ENCODE measurements at regions not wholly inside any gene's neighbourhood (a gene's known extent, or its start where the extent isn't known, plus 50 kb on each side); places are given as distances from the start of the nearest gene placed in this dataset.
"Not testable (repeated sequence)": the region's sequence is repeated elsewhere in the genome, so short reads cannot be mapped to it uniquely, and the experiment has no call there.

DNA sequence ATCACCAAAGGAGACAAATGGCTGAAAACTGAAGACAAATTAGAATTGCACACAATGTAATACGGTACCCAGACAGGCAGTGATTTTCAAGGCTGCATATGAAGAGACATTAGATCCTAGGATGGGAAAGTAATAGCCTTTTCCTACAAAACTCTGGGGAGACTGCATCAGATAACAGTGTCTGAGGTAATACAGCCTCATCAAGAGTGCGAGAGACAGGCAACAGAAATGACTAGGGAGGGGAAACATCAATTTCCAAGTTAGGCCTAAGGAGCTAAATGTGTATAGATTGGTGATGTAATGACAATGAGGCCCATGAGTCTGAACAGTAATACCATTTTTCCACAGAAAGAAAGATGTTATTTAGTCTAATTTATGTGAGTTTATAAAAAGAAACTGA is 200.3 kb downstream of the HTR1B start:
- Histone ChIP-seq H3K4me1 (no peaks in the 10 kb centered on the region), H3K4me3 (no peak overlapping the region), H3K9me3 (no peaks in the 10 kb centered on the region), H3K27me3 (no peaks in the 10 kb centered on the region), H3K27ac (no peak overlapping the region), H3K36me3 (no peaks in the 10 kb centered on the region)
- no peak for ATAC-seq
- no peak for DNase-seq
- intact Hi-C loops (cut with DNase I; ENCODE audit: low total_unique reads) = no loop called here
- TF ChIP-seq, protein P1, sequence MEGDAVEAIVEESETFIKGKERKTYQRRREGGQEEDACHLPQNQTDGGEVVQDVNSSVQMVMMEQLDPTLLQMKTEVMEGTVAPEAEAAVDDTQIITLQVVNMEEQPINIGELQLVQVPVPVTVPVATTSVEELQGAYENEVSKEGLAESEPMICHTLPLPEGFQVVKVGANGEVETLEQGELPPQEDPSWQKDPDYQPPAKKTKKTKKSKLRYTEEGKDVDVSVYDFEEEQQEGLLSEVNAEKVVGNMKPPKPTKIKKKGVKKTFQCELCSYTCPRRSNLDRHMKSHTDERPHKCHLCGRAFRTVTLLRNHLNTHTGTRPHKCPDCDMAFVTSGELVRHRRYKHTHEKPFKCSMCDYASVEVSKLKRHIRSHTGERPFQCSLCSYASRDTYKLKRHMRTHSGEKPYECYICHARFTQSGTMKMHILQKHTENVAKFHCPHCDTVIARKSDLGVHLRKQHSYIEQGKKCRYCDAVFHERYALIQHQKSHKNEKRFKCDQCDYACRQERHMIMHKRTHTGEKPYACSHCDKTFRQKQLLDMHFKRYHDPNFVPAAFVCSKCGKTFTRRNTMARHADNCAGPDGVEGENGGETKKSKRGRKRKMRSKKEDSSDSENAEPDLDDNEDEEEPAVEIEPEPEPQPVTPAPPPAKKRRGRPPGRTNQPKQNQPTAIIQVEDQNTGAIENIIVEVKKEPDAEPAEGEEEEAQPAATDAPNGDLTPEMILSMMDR (IDR thresholded peaks at IDR 0.05 in 4 of 5, conservative IDR thresholded peaks at IDR 0.05 in 1 of 5) = no peak
- no peak for TF ChIP-seq POLR2A (IDR thresholded peaks at IDR 0.05)
- in situ Hi-C loops (cut with MboI; ENCODE audit: low sequenced_read_pairs in 4 of 4) = no loop called here

DNA sequence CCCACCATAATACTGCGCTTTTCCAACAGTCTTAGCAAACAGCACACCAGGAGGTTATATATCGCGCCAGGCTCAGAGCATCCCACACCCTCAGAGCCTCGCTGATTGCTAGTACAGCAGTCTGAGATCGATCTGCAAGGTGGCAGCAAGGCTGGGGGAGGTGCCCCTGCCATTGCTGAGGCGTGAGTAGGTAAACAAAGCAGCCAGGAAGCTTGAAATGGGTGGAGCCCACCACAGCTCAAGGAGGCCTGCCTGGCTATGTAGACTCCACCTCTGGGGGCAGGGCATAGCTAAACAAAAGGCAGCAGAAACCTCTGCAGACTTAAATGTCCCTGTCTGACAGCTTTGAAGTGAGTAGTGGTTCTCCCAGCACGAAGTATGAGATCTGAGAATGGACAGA is 211.5 kb downstream of the HTR1B start:
- H3K27me3 ChIP-seq; in situ Hi-C loops (cut with MboI; ENCODE audit: low sequenced_read_pairs in 4 of 4); H3K4me1 ChIP-seq; H3K4me3 ChIP-seq; ATAC-seq; H3K27ac ChIP-seq; H3K36me3 ChIP-seq; DNase-seq; H3K9me3 ChIP-seq; intact Hi-C loops (cut with DNase I; ENCODE audit: low total_unique reads): not testable (repeated sequence)

DNA sequence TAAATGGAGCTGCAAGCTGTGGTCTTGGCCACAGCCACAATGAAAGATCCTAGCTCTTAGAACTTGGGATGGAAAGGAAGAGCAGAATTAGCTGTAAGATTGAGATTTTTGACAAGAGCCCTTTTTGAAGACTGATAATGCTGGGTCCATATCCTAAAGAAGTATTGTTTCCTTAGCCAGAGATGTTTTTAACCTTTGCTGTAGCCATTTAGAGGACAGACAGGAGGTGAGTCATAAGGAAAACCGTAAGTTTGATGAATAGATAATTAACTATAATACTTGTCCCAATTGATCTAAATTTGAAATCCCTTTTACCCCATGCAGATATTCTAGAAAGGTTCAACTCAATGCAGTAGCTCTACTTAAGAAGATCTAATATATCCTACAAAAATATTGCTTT is 213.7 kb downstream of the HTR1B start:
- in situ Hi-C loops (cut with MboI; ENCODE audit: low sequenced_read_pairs in 4 of 4) = no loop called here
- H3K9me3 ChIP-seq = no peaks in the 10 kb centered on the region
- H3K27me3 ChIP-seq = no peaks in the 10 kb centered on the region
- TF ChIP-seq, protein P1 (IDR thresholded peaks at IDR 0.05 in 4 of 5, conservative IDR thresholded peaks at IDR 0.05 in 1 of 5) = no peak
- no peak for TF ChIP-seq POLR2A (IDR thresholded peaks at IDR 0.05)
- H3K27ac ChIP-seq = no peak overlapping the region
- intact Hi-C loops (cut with DNase I; ENCODE audit: low total_unique reads) = no loop called here
- no peak for ATAC-seq
- no peaks in the 10 kb centered on the region for H3K4me1 ChIP-seq
- no peaks in the 10 kb centered on the region for H3K36me3 ChIP-seq
- no peak for DNase-seq
- no peak overlapping the region for H3K4me3 ChIP-seq

DNA sequence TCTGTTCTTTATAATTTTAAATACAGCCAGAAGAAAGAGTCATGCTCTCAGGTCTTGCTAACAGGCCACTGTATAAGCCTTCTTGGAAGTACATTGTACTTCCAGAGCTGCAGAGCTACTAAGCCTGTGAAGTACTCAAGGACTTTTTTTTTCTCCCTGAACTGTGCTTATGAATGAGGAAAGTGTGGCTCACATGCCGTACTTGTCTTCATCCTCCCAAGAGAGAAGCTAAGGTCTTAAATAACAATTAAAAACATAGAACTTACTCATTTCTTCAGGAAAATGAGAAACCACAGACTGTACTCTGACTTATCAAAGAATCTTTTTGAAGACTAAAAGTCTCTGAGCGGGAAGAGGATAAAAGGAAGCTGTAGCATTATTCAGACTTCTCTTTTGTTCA is 218.3 kb downstream of the HTR1B start:
- no peaks in the 10 kb centered on the region for H3K27me3 ChIP-seq
- TF ChIP-seq POLR2A (IDR thresholded peaks at IDR 0.05) = no peak
- TF ChIP-seq, protein P1 (IDR thresholded peaks at IDR 0.05 in 4 of 5, conservative IDR thresholded peaks at IDR 0.05 in 1 of 5) = no peak
- ATAC-seq = no peak
- no peaks in the 10 kb centered on the region for H3K4me1 ChIP-seq
- no peak for DNase-seq
- no peak overlapping the region for H3K4me3 ChIP-seq
- in situ Hi-C loops (cut with MboI; ENCODE audit: low sequenced_read_pairs in 4 of 4) (no loop called here), intact Hi-C loops (cut with DNase I; ENCODE audit: low total_unique reads) (no loop called here)
- H3K36me3 ChIP-seq = no peaks in the 10 kb centered on the region
- H3K27ac ChIP-seq = no peak overlapping the region
- H3K9me3 ChIP-seq = no peaks in the 10 kb centered on the region

DNA sequence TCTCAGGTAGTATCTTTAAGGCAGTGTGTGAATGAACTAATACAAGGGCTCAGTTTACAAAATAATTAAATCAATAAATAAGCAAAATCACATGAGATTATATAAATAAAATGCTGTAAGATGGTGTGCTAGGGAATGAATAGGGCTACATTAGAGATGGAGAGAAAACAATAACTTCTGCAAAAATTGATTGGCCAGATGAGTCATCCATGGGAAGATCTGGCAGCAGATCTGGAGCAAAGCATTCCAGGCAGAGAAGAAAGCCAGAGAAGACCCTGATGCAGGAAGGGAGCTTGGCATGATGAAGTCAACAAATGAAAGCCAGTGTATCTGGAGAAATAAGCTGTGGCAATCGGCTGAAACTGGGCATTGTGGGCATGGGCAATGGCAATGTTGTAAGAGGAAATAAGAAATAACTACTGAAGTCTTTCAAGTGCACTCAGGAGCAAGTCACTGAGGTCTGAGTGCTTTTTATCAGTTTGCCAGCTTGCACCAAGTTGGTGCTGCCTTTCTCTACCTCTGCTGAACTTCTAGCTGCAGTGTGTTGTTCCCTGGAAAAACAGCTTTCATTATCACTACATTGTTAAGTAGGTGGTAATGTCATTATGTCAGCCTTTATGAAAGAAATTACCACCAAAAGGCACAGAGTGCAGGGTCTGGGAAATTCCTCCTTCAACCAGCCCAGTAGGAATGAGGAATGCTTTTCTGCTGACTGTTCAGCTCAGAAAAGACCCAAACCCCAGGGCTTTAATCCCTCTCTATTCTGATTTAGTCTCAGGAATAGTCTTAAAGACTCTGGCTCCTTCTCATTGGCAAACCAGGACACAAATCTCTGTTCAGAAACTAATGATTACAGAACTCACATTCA is 231.6 kb downstream of the HTR1B start:
- no peak for ATAC-seq
- no peak for DNase-seq
- H3K9me3 ChIP-seq = no peaks in the 10 kb centered on the region
- TF ChIP-seq POLR2A (IDR thresholded peaks at IDR 0.05) = no peak
- TF ChIP-seq, protein P1 (IDR thresholded peaks at IDR 0.05 in 4 of 5, conservative IDR thresholded peaks at IDR 0.05 in 1 of 5) = no peak
- no peaks in the 10 kb centered on the region for H3K36me3 ChIP-seq
- in situ Hi-C loops (cut with MboI; ENCODE audit: low sequenced_read_pairs in 4 of 4) (no loop called here), intact Hi-C loops (cut with DNase I; ENCODE audit: low total_unique reads) (no loop called here)
- H3K27me3 ChIP-seq = no peaks in the 10 kb centered on the region
- H3K4me1 ChIP-seq = no peaks in the 10 kb centered on the region
- H3K4me3 ChIP-seq = no peak overlapping the region
- H3K27ac ChIP-seq = no peak overlapping the region

All from gastrocnemius medialis (tissue), 4 donors.